ENCODE measurements at regions not wholly inside any gene's neighbourhood (a gene's known extent, or its start where the extent isn't known, plus 50 kb on each side); places are given as distances from the start of the nearest gene placed in this dataset.

DNA sequence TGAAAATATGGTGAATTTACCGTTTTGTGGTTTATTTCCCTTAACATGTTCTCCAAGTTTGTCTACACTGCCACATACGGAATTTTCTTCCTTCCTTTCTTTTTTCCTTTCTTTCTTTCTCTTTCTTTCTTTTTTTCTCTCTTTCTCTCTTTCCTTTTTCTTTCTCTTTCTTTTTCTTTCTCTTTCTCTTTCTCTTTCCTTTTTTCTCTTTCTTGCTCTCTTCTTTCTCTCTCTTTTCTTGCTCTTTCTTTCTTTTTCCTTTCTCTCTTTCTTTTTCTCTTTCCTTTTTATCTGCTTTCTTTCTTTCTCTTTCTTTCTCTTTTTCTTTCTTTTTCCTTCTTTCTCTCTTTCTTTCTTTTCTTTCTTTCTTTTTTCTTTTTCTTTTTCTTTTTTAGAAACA, 1962.3 kb upstream of the PCDH20 start:
- H3K4me3 ChIP-seq (ENCODE audit: low read length): no peak overlapping the region
- no peak for TF ChIP-seq ZNF274 (IDR thresholded peaks at IDR 0.05; ENCODE audit: low read depth, low read length)

GRCh38 chr13:63370101-63370500, 1954.5 kb upstream of the PCDH20 start:
- TF ChIP-seq ZNF274 (IDR thresholded peaks at IDR 0.05; ENCODE audit: low read depth, low read length): no peak
- no peak overlapping the region for H3K4me3 ChIP-seq (ENCODE audit: low read length)

GRCh38 chr13:63367522-63368198, 1952.0 kb upstream of the PCDH20 start:
- H3K4me3 ChIP-seq (ENCODE audit: low read length): no peak overlapping the region
- TF ChIP-seq ZNF274 (IDR thresholded peaks at IDR 0.05; ENCODE audit: low read depth, low read length): no peak

DNA sequence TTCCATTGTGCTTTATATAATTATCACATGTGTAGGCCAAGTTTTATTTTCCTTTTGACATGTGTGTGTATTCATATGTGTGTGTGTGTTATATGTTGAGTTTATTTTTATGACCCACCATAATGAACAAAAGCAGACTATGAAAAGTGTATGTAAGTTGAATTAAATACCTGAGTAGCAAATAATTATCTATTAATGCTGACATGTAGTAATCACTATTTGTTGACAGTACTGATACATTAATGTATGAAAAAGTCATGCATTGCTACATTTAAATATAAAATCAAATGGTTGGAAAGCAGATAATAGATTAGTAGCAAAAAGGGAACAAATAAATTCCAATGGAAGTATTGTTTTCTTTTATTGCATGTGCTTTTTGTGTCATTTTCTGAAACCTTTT, 1948.5 kb upstream of the PCDH20 start:
- no peak overlapping the region for H3K4me3 ChIP-seq (ENCODE audit: low read length)
- TF ChIP-seq ZNF274 (IDR thresholded peaks at IDR 0.05; ENCODE audit: low read depth, low read length): no peak

DNA sequence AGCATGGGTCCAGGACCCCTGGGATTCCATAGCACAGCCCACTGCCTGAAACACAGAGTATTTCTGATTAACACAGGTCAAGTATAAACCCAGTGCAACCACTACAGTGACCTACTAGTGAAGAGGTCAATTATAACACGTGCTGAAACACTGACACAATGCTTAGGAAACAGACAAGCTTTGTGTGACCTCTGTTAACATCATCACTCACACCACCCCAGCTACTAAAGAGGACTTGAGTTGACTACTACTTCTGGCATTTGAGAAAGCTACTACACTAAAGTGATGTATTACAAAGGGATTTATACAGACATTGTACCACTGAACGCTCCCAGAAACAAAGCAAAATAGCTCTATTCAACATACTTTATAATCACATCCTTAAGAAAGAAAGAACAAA, 1935.9 kb upstream of the PCDH20 start:
- no peak for TF ChIP-seq ZNF274 (IDR thresholded peaks at IDR 0.05; ENCODE audit: low read depth, low read length)
- no peak overlapping the region for H3K4me3 ChIP-seq (ENCODE audit: low read length)

DNA sequence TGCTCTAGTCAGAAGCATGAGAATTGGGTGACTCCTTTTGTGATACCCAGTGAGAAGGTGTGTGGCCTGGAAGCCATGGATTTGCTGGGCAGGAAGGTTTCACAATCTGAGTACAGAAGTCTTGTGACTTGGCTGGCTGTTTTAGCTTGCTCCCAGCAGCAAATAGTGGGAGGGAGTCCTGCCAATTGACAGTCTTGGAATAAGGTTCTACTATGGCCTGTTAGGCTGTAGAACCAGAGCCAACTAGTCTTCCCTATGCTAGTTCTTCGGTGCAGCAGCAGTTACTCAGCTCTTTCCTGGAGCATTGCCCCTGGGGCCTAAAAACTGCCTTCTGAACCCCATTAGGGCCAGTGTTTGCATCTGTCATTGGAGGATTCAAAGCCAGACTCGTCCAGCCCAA, 1935.4 kb upstream of the PCDH20 start:
- no peak overlapping the region for H3K4me3 ChIP-seq (ENCODE audit: low read length)
- TF ChIP-seq ZNF274 (IDR thresholded peaks at IDR 0.05; ENCODE audit: low read depth, low read length): no peak

GRCh38 chr13:63345835-63346234, 1930.2 kb upstream of the PCDH20 start:
- no peak for TF ChIP-seq ZNF274 (IDR thresholded peaks at IDR 0.05; ENCODE audit: low read depth, low read length)
- no peak overlapping the region for H3K4me3 ChIP-seq (ENCODE audit: low read length)

GRCh38 chr13:63344711-63345110, 1929.1 kb upstream of the PCDH20 start:
- H3K4me3 ChIP-seq (ENCODE audit: low read length): no peak overlapping the region
- TF ChIP-seq ZNF274 (IDR thresholded peaks at IDR 0.05; ENCODE audit: low read depth, low read length): no peak

- TF ChIP-seq ZNF274 (IDR thresholded peaks at IDR 0.05; ENCODE audit: low read depth, low read length): no peak
- H3K4me3 ChIP-seq (ENCODE audit: low read length): no peak overlapping the region
Observed at GRCh38 chr13:63337921-63338320, 1922.3 kb upstream of the PCDH20 start.

DNA sequence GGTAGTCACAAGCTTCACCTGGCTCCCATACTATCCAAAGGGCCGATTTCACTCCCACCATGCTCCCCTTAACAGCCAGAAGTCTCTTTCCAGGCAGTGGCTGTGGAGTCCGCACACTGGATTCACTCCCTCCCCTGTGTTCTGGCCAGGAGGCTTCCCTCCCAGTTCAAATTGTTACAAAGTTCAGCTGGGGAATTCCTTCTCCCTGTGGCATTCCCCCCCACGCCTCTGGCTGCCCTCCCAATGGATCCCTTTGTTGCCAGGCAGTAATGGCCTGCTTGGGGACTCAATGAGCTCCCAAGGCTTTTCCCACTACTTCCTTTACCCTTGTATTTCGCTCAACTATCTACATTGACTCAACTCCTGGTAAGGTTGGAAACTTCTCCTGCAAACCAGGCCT, 1921.4 kb upstream of the PCDH20 start:
- H3K4me3 ChIP-seq (ENCODE audit: low read length): no peak overlapping the region
- TF ChIP-seq ZNF274 (IDR thresholded peaks at IDR 0.05; ENCODE audit: low read depth, low read length): no peak

DNA sequence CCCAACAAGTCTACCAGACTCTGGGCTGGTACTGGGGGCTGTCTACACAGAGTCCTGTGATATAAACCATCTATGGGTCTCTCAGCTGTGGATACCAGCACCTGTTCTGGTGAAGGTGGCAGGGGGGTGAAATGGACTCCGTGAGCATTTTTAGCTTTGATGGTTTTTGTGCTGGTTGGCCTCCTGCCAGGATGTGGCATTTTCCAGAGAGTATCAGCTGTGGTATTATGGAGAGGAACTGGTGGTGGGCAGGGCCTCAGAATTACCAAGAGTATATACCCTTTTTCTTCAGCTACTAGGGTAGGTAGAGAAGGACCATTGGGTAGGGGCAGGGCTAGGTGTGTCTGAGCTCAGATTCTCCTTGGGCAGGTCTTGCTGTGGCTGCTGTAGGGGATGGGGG, 1920.9 kb upstream of the PCDH20 start:
- H3K4me3 ChIP-seq (ENCODE audit: low read length): no peak overlapping the region
- TF ChIP-seq ZNF274 (IDR thresholded peaks at IDR 0.05; ENCODE audit: low read depth, low read length): no peak

DNA sequence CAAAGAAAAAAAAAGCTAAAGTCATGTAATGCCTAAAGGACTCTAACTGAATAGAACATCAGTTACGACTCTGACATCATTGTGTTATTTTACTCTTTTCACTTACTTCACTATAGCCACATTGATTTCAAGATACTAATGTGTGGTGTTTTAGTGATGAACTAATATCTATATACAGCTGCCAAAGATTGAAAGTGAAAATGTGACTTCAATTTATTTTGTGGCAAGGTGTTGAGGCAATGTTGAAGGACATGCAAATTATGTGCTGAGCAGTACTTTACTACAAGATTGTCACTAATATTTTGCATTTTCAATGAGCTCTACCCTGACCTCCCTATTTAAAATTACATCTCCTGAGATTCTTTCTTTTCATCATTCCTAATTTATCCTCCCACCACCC, 1911.9 kb upstream of the PCDH20 start:
- TF ChIP-seq ZNF274 (IDR thresholded peaks at IDR 0.05; ENCODE audit: low read depth, low read length): no peak
- no peak overlapping the region for H3K4me3 ChIP-seq (ENCODE audit: low read length)

- no peak for TF ChIP-seq ZNF274 (IDR thresholded peaks at IDR 0.05; ENCODE audit: low read depth, low read length)
- no peak overlapping the region for H3K4me3 ChIP-seq (ENCODE audit: low read length)
Observed at GRCh38 chr13:63323441-63323840, 1907.8 kb upstream of the PCDH20 start.

DNA sequence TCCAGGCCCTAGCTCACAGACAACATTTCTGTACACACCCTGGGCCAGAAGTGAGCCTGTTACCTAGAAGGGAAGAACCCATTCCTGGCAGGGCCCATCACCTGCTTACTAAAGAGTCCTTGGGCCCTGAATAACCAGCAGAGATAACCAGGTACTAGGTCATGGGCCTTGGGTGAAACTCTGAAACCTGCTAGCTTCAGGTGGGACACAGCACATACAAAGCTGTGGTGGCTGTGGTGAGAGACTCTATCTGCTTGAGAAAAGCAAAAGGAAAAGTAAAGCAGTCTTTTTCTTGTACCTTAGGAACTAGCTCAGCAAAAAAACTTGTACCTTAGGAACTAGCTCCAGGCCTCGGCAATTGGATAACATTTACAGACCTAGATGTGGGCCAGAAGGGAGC, 1895.9 kb upstream of the PCDH20 start:
- TF ChIP-seq ZNF274 (IDR thresholded peaks at IDR 0.05; ENCODE audit: low read depth, low read length): no peak
- H3K4me3 ChIP-seq (ENCODE audit: low read length): no peak overlapping the region

DNA sequence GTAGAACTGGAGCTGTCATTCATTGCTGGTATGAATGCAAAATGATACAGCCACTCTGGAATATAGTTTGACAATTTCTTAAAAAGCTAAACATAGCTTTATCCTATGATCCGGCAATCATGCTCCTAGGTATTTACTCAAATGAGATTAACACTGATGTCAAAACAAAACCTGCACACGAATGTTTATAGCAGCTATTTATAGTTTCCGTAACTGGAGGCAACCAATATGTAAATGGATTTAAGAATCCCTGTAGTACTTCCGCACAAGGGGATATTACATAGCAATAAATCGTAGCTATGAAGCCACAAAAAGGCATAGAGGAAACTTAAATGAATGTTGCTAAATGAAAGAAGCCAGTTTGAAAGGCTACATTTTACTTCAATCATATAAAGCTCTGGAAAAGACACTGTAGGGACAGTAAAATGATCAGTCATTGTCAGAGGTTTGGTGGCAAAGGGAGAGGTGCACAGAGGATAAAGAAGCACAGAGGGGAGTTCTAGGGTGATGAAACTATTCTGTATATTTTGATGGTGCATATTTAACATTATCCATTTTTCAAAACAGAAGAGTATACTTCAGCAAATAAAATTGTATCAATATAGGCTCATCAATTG, 1893.0 kb upstream of the PCDH20 start:
- no peak for TF ChIP-seq ZNF274 (IDR thresholded peaks at IDR 0.05; ENCODE audit: low read depth, low read length)
- H3K4me3 ChIP-seq (ENCODE audit: low read length): no peak overlapping the region

- H3K4me3 ChIP-seq (ENCODE audit: low read length): no peak overlapping the region
- no peak for TF ChIP-seq ZNF274 (IDR thresholded peaks at IDR 0.05; ENCODE audit: low read depth, low read length)
Observed at GRCh38 chr13:63307228-63307627, 1891.6 kb upstream of the PCDH20 start.
